GM23338 (cell line): ENCODE measurements at regions not wholly inside any gene's neighbourhood (a gene's known extent, or its start where the extent isn't known, plus 50 kb on each side); places are given as distances from the start of the nearest gene placed in this dataset.
A peak's percentile ranks its signal among the peaks of the same experiment; 100 is the strongest.

Experiments
- ATAC-seq: fragments of 200-7000 bp; cut with Tn5 transposase; 3 replicates; pipeline ENCODE4 v1.9.1; 2020
- DNase-seq: peaks from one replicate; pipeline ENCODE4 v3.0.0-alpha.2; 2015; ENCODE audit warnings: low spot score
- H2AFZ ChIP-seq: fragments of 200-600 bp; sonication (generic); 2 replicates; pipeline ENCODE4 v1.8.0; 2016; ENCODE audit warnings: antibody characterized with exemption, mild to moderate bottlenecking, moderate library complexity
- H3F3A ChIP-seq: fragments of 200-600 bp; sonication (generic); replicated peaks from 2 replicates; pipeline ENCODE4 v1.8.0; 2017; ENCODE audit warnings: antibody characterized with exemption, mixed run types, low read depth
- H3K27ac ChIP-seq: fragments of 200-600 bp; sonication (generic); 2 replicates; pipeline ENCODE4 v1.6.1; 2016; ENCODE audit warnings: low read depth
- H3K27me3 ChIP-seq: fragments of 200-600 bp; sonication (generic); 2 replicates; pipeline ENCODE4 v1.8.0; 2016; ENCODE audit warnings: mild to moderate bottlenecking, mixed run types, moderate library complexity; ENCODE audit not compliant: insufficient read depth
- H3K36me3 ChIP-seq: fragments of 200-600 bp; sonication (generic); 2 replicates; pipeline ENCODE4 v1.8.0; 2016; ENCODE audit warnings: mild to moderate bottlenecking; ENCODE audit not compliant: insufficient read depth
- H3K4me1 ChIP-seq: fragments of 200-600 bp; sonication (generic); 2 replicates; pipeline ENCODE4 v1.8.0; 2016; ENCODE audit warnings: mild to moderate bottlenecking, moderate library complexity; ENCODE audit not compliant: insufficient read depth
- H3K4me2 ChIP-seq: fragments of 200-600 bp; sonication (generic); 2 replicates; pipeline ENCODE4 v1.7.1; 2017; ENCODE audit warnings: mixed run types
- H3K4me3 ChIP-seq: fragments of 200-600 bp; sonication (generic); 2 replicates; pipeline ENCODE4 v1.6.1; 2016; ENCODE audit warnings: mixed run types
- H3K79me2 ChIP-seq: fragments of 200-600 bp; sonication (generic); replicated peaks from 2 replicates; pipeline ENCODE4 v1.8.0; 2017; ENCODE audit warnings: mild to moderate bottlenecking; ENCODE audit not compliant: insufficient read depth
- H3K9me2 ChIP-seq: fragments of 200-600 bp; sonication (generic); 2 replicates; pipeline ENCODE4 v1.8.0; 2017; ENCODE audit not compliant: insufficient read depth
- H4K20me1 ChIP-seq: fragments of 200-600 bp; sonication (generic); replicated peaks from 2 replicates; pipeline ENCODE4 v1.8.0; 2017; ENCODE audit warnings: mild to moderate bottlenecking; ENCODE audit not compliant: insufficient read depth
- H3K27ac Mint-ChIP-seq: 2 replicates; pipeline ENCODE4 v1.8.0; 2020; ENCODE audit warnings: inconsistent platforms, mild to moderate bottlenecking, moderate library complexity, mixed read lengths
- H3K27me3 Mint-ChIP-seq: 3 replicates; pipeline ENCODE4 v1.8.0; 2022; ENCODE audit warnings: low read depth, mild to moderate bottlenecking, moderate library complexity, mixed read lengths, inconsistent platforms; ENCODE audit not compliant: insufficient read depth, poor library complexity
- H3K36me3 Mint-ChIP-seq: 3 replicates; pipeline ENCODE4 v1.8.0; 2021; ENCODE audit warnings: low read depth, mild to moderate bottlenecking, inconsistent platforms, moderate library complexity, mixed read lengths
- H3K4me1 Mint-ChIP-seq: 3 replicates; pipeline ENCODE4 v1.8.0; 2020; ENCODE audit warnings: mild to moderate bottlenecking, inconsistent platforms, mixed read lengths
- H3K4me3 Mint-ChIP-seq: 3 replicates; pipeline ENCODE4 v1.8.0; 2021; ENCODE audit warnings: moderate library complexity, mild to moderate bottlenecking, inconsistent platforms, mixed read lengths
- H3K9me3 Mint-ChIP-seq: 3 replicates; pipeline ENCODE4 v1.8.0; 2020; ENCODE audit warnings: moderate library complexity, mild to moderate bottlenecking, inconsistent platforms, mixed read lengths
- CREB1 ChIP-seq: fragments of 250-450 bp; sonication (Bioruptor Pico); IDR thresholded peaks from 2 replicates; pipeline ENCODE4 v1.5.0; 2020; ENCODE audit warnings: low read depth, mild to moderate bottlenecking, moderate library complexity
- CTCF ChIP-seq, 2 experiments: fragments of 200-600 bp in 1 of 2; sonication (generic) in 1 of 2; conservative IDR thresholded peaks; 2 replicates each; pipeline versions ENCODE4 v1.5.1 to v1.6.1; 2016 to 2017; ENCODE audit warnings: antibody characterized with exemption in 2 of 2, low read depth in 2 of 2, mild to moderate bottlenecking in 2 of 2, moderate library complexity in 1 of 2
- ETS1 ChIP-seq: IDR thresholded peaks from 2 replicates; pipeline ENCODE4 v1.6.1; 2016; ENCODE audit warnings: antibody characterized with exemption
- EZH2 ChIP-seq: fragments of 200-600 bp; sonication (generic); IDR thresholded peaks from one replicate; pipeline ENCODE4 v1.8.0; 2017; ENCODE audit warnings: antibody characterized with exemption, mild to moderate bottlenecking, low read depth; ENCODE audit not compliant: unreplicated experiment
- EZH2phosphoT487 ChIP-seq: fragments of 200-600 bp; sonication (generic); IDR thresholded peaks from one replicate; pipeline ENCODE4 v1.8.1; 2018; ENCODE audit warnings: antibody characterized with exemption; ENCODE audit not compliant: unreplicated experiment
- JUNB ChIP-seq: IDR thresholded peaks from one replicate; pipeline ENCODE4 v1.6.1; 2016; ENCODE audit warnings: antibody characterized with exemption; ENCODE audit not compliant: unreplicated experiment
- NANOG ChIP-seq: IDR thresholded peaks from 2 replicates; pipeline ENCODE4 v1.6.1; 2016; ENCODE audit warnings: antibody characterized with exemption, borderline replicate concordance
- POLR2AphosphoS5 ChIP-seq: IDR thresholded peaks from 2 replicates; pipeline ENCODE4 v1.6.1; 2016; ENCODE audit warnings: antibody characterized with exemption, low read depth
- REST ChIP-seq: IDR thresholded peaks from one replicate; pipeline ENCODE4 v1.6.1; 2018; ENCODE audit warnings: antibody characterized with exemption; ENCODE audit not compliant: unreplicated experiment
- STAT1 ChIP-seq: IDR thresholded peaks from one replicate; pipeline ENCODE4 v1.6.1; 2016; ENCODE audit warnings: antibody characterized with exemption; ENCODE audit not compliant: unreplicated experiment
- ZNF114 ChIP-seq: fragments of 250-450 bp; sonication (Bioruptor Pico); IDR thresholded peaks from 2 replicates; pipeline ENCODE4 v1.5.0; 2020; ENCODE audit warnings: mild to moderate bottlenecking, moderate library complexity
- ZNF331 ChIP-seq: fragments of 250-450 bp; sonication (Bioruptor Pico); IDR thresholded peaks from 2 replicates; pipeline ENCODE4 v1.5.0; 2020; ENCODE audit warnings: low read depth, mild to moderate bottlenecking, moderate library complexity

GRCh38 chr10:23610626-23611307, 171.9 kb downstream of the OTUD1 start:
- H3K4me3 Mint-ChIP-seq, result no peak overlapping the region
- H3K9me2 ChIP-seq, result 0 out of 2 replicates have a peak, but pooled peaks cover 6% of the 10 kb centered on the region
- ATAC-seq (no peak), DNase-seq (no peak)
- no peak overlapping the region for H3K4me2 ChIP-seq
- no peaks in the 10 kb centered on the region; the same call in 2 of the 3 replicates for H3K9me3 Mint-ChIP-seq
- H3K27ac Mint-ChIP-seq, result no peak overlapping the region
- H4K20me1 ChIP-seq, result no peaks in the 10 kb centered on the region
- H3K27me3 ChIP-seq, result no peaks in the 10 kb centered on the region
- TF ChIP-seq ETS1, result no peak
- H3F3A ChIP-seq, result no peaks in the 10 kb centered on the region
- no peak overlapping the region for H3K4me3 ChIP-seq
- no peaks in the 10 kb centered on the region for H3K27me3 Mint-ChIP-seq
- H3K36me3 ChIP-seq, result no peaks in the 10 kb centered on the region
- peaks cover 4% of the 10 kb centered on the region; the same call in 1 of the 2 replicates for H3K4me1 ChIP-seq
- peaks cover 6% of the 10 kb centered on the region; the same call in 1 of the 3 replicates for H3K4me1 Mint-ChIP-seq
- H3K27ac ChIP-seq, result no peak overlapping the region
- H2AFZ ChIP-seq, result peak overlapping the region; percentile 70; the same call in 1 of the 2 replicates
- H3K36me3 Mint-ChIP-seq, result no peaks in the 10 kb centered on the region
- H3K79me2 ChIP-seq, result no peaks in the 10 kb centered on the region

- H3K4me2 ChIP-seq, result no peak overlapping the region
- no peak overlapping the region for H3K27ac ChIP-seq
- no peaks in the 10 kb centered on the region for H3K36me3 ChIP-seq
- H3K4me1 Mint-ChIP-seq, result peaks cover 6% of the 10 kb centered on the region; the same call in 1 of the 3 replicates
- H3F3A ChIP-seq, result no peaks in the 10 kb centered on the region
- 0 out of 2 replicates have a peak, but pooled peaks cover 6% of the 10 kb centered on the region for H3K9me2 ChIP-seq
- H3K79me2 ChIP-seq, result no peaks in the 10 kb centered on the region
- no peak for DNase-seq
- H3K27me3 ChIP-seq, result no peaks in the 10 kb centered on the region
- peak overlapping the region; percentile 70; the same call in 1 of the 2 replicates for H2AFZ ChIP-seq
- H3K27me3 Mint-ChIP-seq, result no peaks in the 10 kb centered on the region
- no peaks in the 10 kb centered on the region for H3K36me3 Mint-ChIP-seq
- no peaks in the 10 kb centered on the region; the same call in 2 of the 3 replicates for H3K9me3 Mint-ChIP-seq
- no peak for ATAC-seq
- no peak overlapping the region for H3K4me3 ChIP-seq
- TF ChIP-seq ZNF331 (CRISPR knock-in tag) (no peak), NANOG (no peak), EZH2 (no peak), REST (no peak), CTCF (conservative IDR thresholded peaks at IDR 0.05; ENCODE audit: low read depth in 2 of 2) (no peak), JUNB (no peak), CREB1 (CRISPR knock-in tag) (no peak), STAT1 (no peak), ETS1 (no peak), ZNF114 (CRISPR knock-in tag) (no peak), EZH2phosphoT487 (no peak), POLR2AphosphoS5 (no peak)
- H3K4me3 Mint-ChIP-seq, result no peak overlapping the region
- peaks cover 4% of the 10 kb centered on the region; the same call in 1 of the 2 replicates for H3K4me1 ChIP-seq
- H3K27ac Mint-ChIP-seq, result no peak overlapping the region
- H4K20me1 ChIP-seq, result no peaks in the 10 kb centered on the region
Observed at GRCh38 chr10:23611308-23612029, 172.6 kb downstream of the OTUD1 start.
